Smooth muscle cell (in vitro differentiated cells): ENCODE measurements at regions not wholly inside any gene's neighbourhood (a gene's known extent, or its start where the extent isn't known, plus 50 kb on each side); places are given as distances from the start of the nearest gene placed in this dataset.

ENCODE experiments used
- DNase-seq: peaks from one replicate; lab custom pipeline; 2025; ENCODE audit not compliant: unreplicated experiment; lab: John Stamatoyannopoulos, UW
- H2AFZ ChIP-seq: fragments of 200-600 bp; sonication (generic); 2 replicates; pipeline ENCODE4 v1.6.0; 2016; ENCODE audit warnings: antibody characterized with exemption, low read depth, mild to moderate bottlenecking
- H3F3A ChIP-seq: fragments of 200-600 bp; sonication (generic); 2 replicates; pipeline ENCODE4 v1.6.0; 2017; ENCODE audit warnings: antibody characterized with exemption, low read depth
- H3K27ac ChIP-seq: fragments of 200-600 bp; sonication (generic); 2 replicates; pipeline ENCODE4 v1.5.1; 2016; ENCODE audit warnings: low read depth, mild to moderate bottlenecking
- H3K27me3 ChIP-seq: fragments of 200-600 bp; sonication (generic); 2 replicates; pipeline ENCODE4 v1.6.1; 2016; ENCODE audit warnings: low read depth, mild to moderate bottlenecking
- H3K36me3 ChIP-seq: fragments of 200-600 bp; sonication (generic); 2 replicates; pipeline ENCODE4 v1.5.1; 2016; ENCODE audit warnings: low read depth
- H3K4me1 ChIP-seq: fragments of 200-600 bp; sonication (generic); 2 replicates; pipeline ENCODE4 v1.5.1; 2016; ENCODE audit warnings: low read depth
- H3K4me2 ChIP-seq: fragments of 200-600 bp; sonication (generic); 2 replicates; pipeline ENCODE4 v1.6.0; 2016; ENCODE audit warnings: mild to moderate bottlenecking
- H3K4me3 ChIP-seq: fragments of 200-600 bp; sonication (generic); 2 replicates; pipeline ENCODE4 v1.5.1; 2016; ENCODE audit warnings: mild to moderate bottlenecking
- H3K79me2 ChIP-seq: fragments of 200-600 bp; sonication (generic); 2 replicates; pipeline ENCODE4 v1.6.0; 2016; ENCODE audit warnings: low read depth, mild to moderate bottlenecking
- H3K9ac ChIP-seq: fragments of 200-600 bp; sonication (generic); 2 replicates; pipeline ENCODE4 v1.6.0; 2016; ENCODE audit warnings: low read depth
- H3K9me3 ChIP-seq: fragments of 200-600 bp; sonication (generic); replicated peaks from 2 replicates; pipeline ENCODE4 v1.5.1; 2016; ENCODE audit warnings: low read depth
- H4K20me1 ChIP-seq: fragments of 200-600 bp; sonication (generic); 2 replicates; pipeline ENCODE4 v1.6.0; 2016; ENCODE audit warnings: low read depth
- CTCF ChIP-seq: fragments of 200-600 bp; sonication (generic); IDR thresholded peaks from 2 replicates; pipeline ENCODE4 v1.5.1; 2017; ENCODE audit warnings: borderline replicate concordance, mild to moderate bottlenecking, antibody characterized with exemption; ENCODE audit not compliant: insufficient read depth, poor library complexity, severe bottlenecking
- WGBS: methylation state at CpG from one replicate; pipeline ENCODE4 v1.1.7; 2016; ENCODE audit warnings: low lambda C conversion rate; 5-methylcytosine and 5-hydroxymethylcytosine counted together

GRCh38 chr22:25403811-25404471 is 160.5 kb upstream of the GRK3 start:
- DNase-seq: no peak

GRCh38 chr22:25404556-25404927 is 159.9 kb upstream of the GRK3 start:
- Histone ChIP-seq H3K36me3 (no peaks in the 10 kb centered on the region), H3K27ac (no peak overlapping the region), H3K9me3 (no peaks in the 10 kb centered on the region), H2AFZ (no peak overlapping the region), H3K79me2 (peaks cover 12% of the 10 kb centered on the region), H3K27me3 (no peaks in the 10 kb centered on the region), H3K4me1 (peaks cover 7% of the 10 kb centered on the region), H3K9ac (no peak overlapping the region), H4K20me1 (peaks cover 38% of the 10 kb centered on the region), H3F3A (peaks cover 5% of the 10 kb centered on the region), H3K4me3 (peak overlapping the region; percentile 72), H3K4me2 (peak overlapping the region; percentile 97)
- WGBS: 0% methylated on average over 2 of the region's 36 CpGs
- DNase-seq: no peak
- TF ChIP-seq CTCF: no peak

More at GRCh38 chr22:25403811-25404471, 160.5 kb upstream of the GRK3 start:
- Histone ChIP-seq H3K9ac (no peak overlapping the region), H3F3A (peaks cover 5% of the 10 kb centered on the region), H3K27me3 (no peaks in the 10 kb centered on the region), H3K4me3 (peak overlapping the region; percentile 72), H3K9me3 (no peaks in the 10 kb centered on the region), H3K27ac (no peak overlapping the region), H3K4me2 (peak overlapping the region; percentile 97), H4K20me1 (peaks cover 44% of the 10 kb centered on the region), H3K79me2 (peaks cover 12% of the 10 kb centered on the region), H3K4me1 (peaks cover 7% of the 10 kb centered on the region), H2AFZ (no peak overlapping the region), H3K36me3 (no peaks in the 10 kb centered on the region)
- no peak for TF ChIP-seq CTCF
- 29% methylated on average over 15 of the region's 15 CpGs for WGBS

GRCh38 chr22:25404928-25405816 is 159.3 kb upstream of the GRK3 start:
- Histone ChIP-seq H3K79me2 (peaks cover 12% of the 10 kb centered on the region), H3K27me3 (no peaks in the 10 kb centered on the region), H3K27ac (no peak overlapping the region), H3K4me2 (peak overlapping the region; percentile 97), H3K9me3 (no peaks in the 10 kb centered on the region), H3F3A (peaks cover 5% of the 10 kb centered on the region), H3K4me3 (peak overlapping the region; percentile 72), H3K36me3 (no peaks in the 10 kb centered on the region), H3K9ac (peak overlapping the region; percentile 62), H2AFZ (peak overlapping the region; percentile 86), H4K20me1 (peaks cover 33% of the 10 kb centered on the region), H3K4me1 (peaks cover 7% of the 10 kb centered on the region)
- WGBS: under 1% methylated on average over 59 of the region's 117 CpGs
- DNase-seq: peak; percentile 25
- no peak for TF ChIP-seq CTCF
